ENCODE measurements at regions not wholly inside any gene's neighbourhood (a gene's known extent, or its start where the extent isn't known, plus 50 kb on each side); places are given as distances from the start of the nearest gene placed in this dataset.

- no peak for DNase-seq
- H3K9me3 ChIP-seq (replicated peaks in 1 of 3) = no peaks in the 10 kb centered on the region
- no peaks in the 10 kb centered on the region for H3K27me3 ChIP-seq
- intact Hi-C loops (cut with DNase I) = no loop called here
- H3K27ac ChIP-seq = no peak overlapping the region
- no peak for TF ChIP-seq POLR2A (IDR thresholded peaks at IDR 0.05)
- TF ChIP-seq CTCF (IDR thresholded peaks at IDR 0.05) = no peak
- WGBS, 4 donors = 74 to 91% (median 86%) methylated on average over 2 of the region's 2 CpGs
- peaks cover 0 to 21% of the 10 kb centered on the region in 2 donors for H3K4me1 ChIP-seq (replicated peaks in 1 of 2)
- no peaks in the 10 kb centered on the region for H3K36me3 ChIP-seq (replicated peaks in 1 of 2)
- no peak overlapping the region for H3K4me3 ChIP-seq
These were observed 119.8 kb upstream of the NAV2 start for GRCh38 chr11:19592842-19593241.

- Histone ChIP-seq H3K27ac (no peak overlapping the region), H3K9me3 (replicated peaks in 1 of 3) (no peaks in the 10 kb centered on the region), H3K4me1 (replicated peaks in 1 of 2) (no peaks in the 10 kb centered on the region), H3K36me3 (replicated peaks in 1 of 2) (no peaks in the 10 kb centered on the region), H3K27me3 (no peaks in the 10 kb centered on the region), H3K4me3 (no peak overlapping the region)
- WGBS, 4 donors = 82 to 88% (median 84%) methylated on average over 10 of the region's 10 CpGs
- DNase-seq = no peak
- intact Hi-C loops (cut with DNase I) = no loop called here
- no peak for TF ChIP-seq POLR2A (IDR thresholded peaks at IDR 0.05)
- no peak for TF ChIP-seq CTCF (IDR thresholded peaks at IDR 0.05)
These were observed 122.9 kb upstream of the NAV2 start for GRCh38 chr11:19589567-19590260.

- no peaks in the 10 kb centered on the region for H3K36me3 ChIP-seq (replicated peaks in 1 of 2)
- TF ChIP-seq CTCF (IDR thresholded peaks at IDR 0.05) (no peak), POLR2A (IDR thresholded peaks at IDR 0.05) (no peak)
- H3K27me3 ChIP-seq = no peaks in the 10 kb centered on the region
- 82 to 93% (median 89%) methylated on average over 1 of the region's 1 CpG for WGBS, 4 donors
- no peaks in the 10 kb centered on the region for H3K9me3 ChIP-seq (replicated peaks in 1 of 3)
- no peak overlapping the region for H3K4me3 ChIP-seq
- no peaks in the 10 kb centered on the region for H3K4me1 ChIP-seq (replicated peaks in 1 of 2)
- intact Hi-C loops (cut with DNase I) = no loop called here
- DNase-seq = no peak
- H3K27ac ChIP-seq = no peak overlapping the region
These were observed 124.7 kb upstream of the NAV2 start for GRCh38 chr11:19587979-19588378.

- intact Hi-C loops (cut with DNase I) = no loop called here
These were observed 132.0 kb upstream of the NAV2 start for GRCh38 chr11:19580646-19581045.

More at GRCh38 chr11:19580646-19581045, 132.0 kb upstream of the NAV2 start:
- Histone ChIP-seq H3K36me3 (replicated peaks in 1 of 2) (no peaks in the 10 kb centered on the region), H3K4me1 (replicated peaks in 1 of 2) (peaks cover 4 to 33% of the 10 kb centered on the region in 2 donors), H3K4me3 (no peak overlapping the region), H3K27ac (no peak overlapping the region), H3K9me3 (replicated peaks in 1 of 3) (no peaks in the 10 kb centered on the region), H3K27me3 (no peaks in the 10 kb centered on the region)
- DNase-seq = no peak
- WGBS, 4 donors = 94 to 100% (median 99%) methylated on average over 1 of the region's 1 CpG
- TF ChIP-seq POLR2A (IDR thresholded peaks at IDR 0.05) (no peak), CTCF (IDR thresholded peaks at IDR 0.05) (no peak)

Data from adrenal gland (tissue), 9 donors.